ENCODE measurements at regions not wholly inside any gene's neighbourhood (a gene's known extent, or its start where the extent isn't known, plus 50 kb on each side); places are given as distances from the start of the nearest gene placed in this dataset.

GRCh38 chrX:69221239-69222102 is 56.2 kb upstream of the PJA1 start:
- no peak for DNase-seq

- DNase-seq: no peak
Measured at GRCh38 chrX:69218407-69218997, 53.2 kb upstream of the PJA1 start.

GRCh38 chrX:69216911-69217310 is 51.7 kb upstream of the PJA1 start:
- no peak for DNase-seq

GRCh38 chrX:69216446-69216845 is 51.2 kb upstream of the PJA1 start:
- DNase-seq: no peak

GRCh38 chrX:69215161-69215875 is 50.1 kb upstream of the PJA1 start:
- no peak for DNase-seq
